ENCODE measurements at regions not wholly inside any gene's neighbourhood (a gene's known extent, or its start where the extent isn't known, plus 50 kb on each side); places are given as distances from the start of the nearest gene placed in this dataset.

DNA sequence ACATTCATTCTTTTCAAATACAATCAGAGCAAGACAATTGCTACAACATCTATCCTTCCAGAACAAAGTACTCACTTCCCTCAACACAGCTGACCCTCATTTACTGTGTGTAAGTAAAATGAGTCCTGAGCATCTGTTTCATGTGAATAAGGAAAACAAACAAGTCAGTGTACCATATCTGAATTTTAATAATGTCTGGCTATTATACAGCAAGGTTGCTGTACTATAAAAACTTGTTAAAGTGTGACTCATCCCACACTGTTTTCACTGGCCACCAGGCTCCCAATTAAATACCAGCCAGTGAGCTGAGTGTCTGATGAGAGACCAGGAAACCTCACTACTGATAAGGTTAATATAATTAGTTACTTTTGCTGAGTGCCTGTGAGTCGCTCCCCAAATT lies 339.8 kb downstream of the AGTPBP1 start:
- ATAC-seq (no peak), DNase-seq (no peak)
- Histone ChIP-seq H3K9me3 (no peaks in the 10 kb centered on the region), H3K4me3 (no peak overlapping the region), H3K4me1 (no peaks in the 10 kb centered on the region), H3K36me3 (no peaks in the 10 kb centered on the region), H3K27ac (no peak overlapping the region), H3K27me3 (no peaks in the 10 kb centered on the region)
- TF ChIP-seq, protein P1, sequence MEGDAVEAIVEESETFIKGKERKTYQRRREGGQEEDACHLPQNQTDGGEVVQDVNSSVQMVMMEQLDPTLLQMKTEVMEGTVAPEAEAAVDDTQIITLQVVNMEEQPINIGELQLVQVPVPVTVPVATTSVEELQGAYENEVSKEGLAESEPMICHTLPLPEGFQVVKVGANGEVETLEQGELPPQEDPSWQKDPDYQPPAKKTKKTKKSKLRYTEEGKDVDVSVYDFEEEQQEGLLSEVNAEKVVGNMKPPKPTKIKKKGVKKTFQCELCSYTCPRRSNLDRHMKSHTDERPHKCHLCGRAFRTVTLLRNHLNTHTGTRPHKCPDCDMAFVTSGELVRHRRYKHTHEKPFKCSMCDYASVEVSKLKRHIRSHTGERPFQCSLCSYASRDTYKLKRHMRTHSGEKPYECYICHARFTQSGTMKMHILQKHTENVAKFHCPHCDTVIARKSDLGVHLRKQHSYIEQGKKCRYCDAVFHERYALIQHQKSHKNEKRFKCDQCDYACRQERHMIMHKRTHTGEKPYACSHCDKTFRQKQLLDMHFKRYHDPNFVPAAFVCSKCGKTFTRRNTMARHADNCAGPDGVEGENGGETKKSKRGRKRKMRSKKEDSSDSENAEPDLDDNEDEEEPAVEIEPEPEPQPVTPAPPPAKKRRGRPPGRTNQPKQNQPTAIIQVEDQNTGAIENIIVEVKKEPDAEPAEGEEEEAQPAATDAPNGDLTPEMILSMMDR (IDR thresholded peaks at IDR 0.05), result no peak
- intact Hi-C loops (cut with DNase I), result no loop called here

DNA sequence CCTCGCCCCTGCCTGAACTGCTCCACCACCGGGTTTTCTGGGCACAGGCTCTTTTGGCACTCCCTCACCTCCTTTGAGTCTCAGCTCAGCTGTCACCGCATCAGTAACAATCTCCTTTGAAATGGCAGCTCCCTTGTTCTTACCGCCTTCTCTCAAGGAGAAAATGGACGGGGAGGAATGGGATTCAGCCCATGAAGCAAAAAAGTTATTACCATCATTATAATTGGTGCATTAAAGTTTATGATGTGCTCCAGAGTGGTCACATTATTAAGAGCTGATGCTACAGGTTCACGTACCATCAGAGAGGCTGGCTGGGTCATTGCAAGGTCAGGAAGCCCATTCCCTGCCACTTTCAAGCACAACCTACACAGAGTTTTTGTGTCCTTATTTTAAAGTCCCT lies 344.7 kb downstream of the AGTPBP1 start:
- TF ChIP-seq, protein P1 (IDR thresholded peaks at IDR 0.05), result no peak
- H3K9me3 ChIP-seq, result no peaks in the 10 kb centered on the region
- ATAC-seq (no peak), DNase-seq (no peak)
- H3K4me1 ChIP-seq, result no peaks in the 10 kb centered on the region
- H3K4me3 ChIP-seq, result no peak overlapping the region
- intact Hi-C loops (cut with DNase I), result no loop called here
- H3K27me3 ChIP-seq, result no peaks in the 10 kb centered on the region
- no peaks in the 10 kb centered on the region for H3K36me3 ChIP-seq
- no peak overlapping the region for H3K27ac ChIP-seq

DNA sequence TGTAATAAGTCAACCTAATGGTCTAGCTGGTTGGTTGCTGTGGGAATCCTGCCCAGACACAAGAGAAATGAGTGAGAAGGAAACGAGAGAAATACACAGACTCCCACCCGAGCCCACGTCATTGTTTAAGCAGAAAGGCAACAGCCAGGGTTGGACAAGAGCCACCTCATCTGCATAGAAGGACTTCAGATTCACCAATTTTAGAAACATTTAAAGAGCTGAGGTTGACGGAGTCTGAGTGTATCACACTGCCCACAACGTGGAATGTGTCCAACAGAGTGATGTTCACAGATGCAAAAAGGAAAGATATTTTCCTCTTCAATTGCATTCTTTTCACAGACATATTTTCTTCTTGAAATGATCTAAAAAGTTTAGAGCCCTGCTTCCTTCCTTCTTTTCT lies 349.5 kb downstream of the AGTPBP1 start:
- intact Hi-C loops (cut with DNase I), result no loop called here
- no peak for DNase-seq
- H3K9me3 ChIP-seq, result no peaks in the 10 kb centered on the region
- no peaks in the 10 kb centered on the region for H3K36me3 ChIP-seq
- TF ChIP-seq, protein P1 (IDR thresholded peaks at IDR 0.05), result no peak
- no peak for ATAC-seq
- H3K4me1 ChIP-seq, result no peaks in the 10 kb centered on the region
- H3K4me3 ChIP-seq, result no peak overlapping the region
- no peaks in the 10 kb centered on the region for H3K27me3 ChIP-seq
- no peak overlapping the region for H3K27ac ChIP-seq

DNA sequence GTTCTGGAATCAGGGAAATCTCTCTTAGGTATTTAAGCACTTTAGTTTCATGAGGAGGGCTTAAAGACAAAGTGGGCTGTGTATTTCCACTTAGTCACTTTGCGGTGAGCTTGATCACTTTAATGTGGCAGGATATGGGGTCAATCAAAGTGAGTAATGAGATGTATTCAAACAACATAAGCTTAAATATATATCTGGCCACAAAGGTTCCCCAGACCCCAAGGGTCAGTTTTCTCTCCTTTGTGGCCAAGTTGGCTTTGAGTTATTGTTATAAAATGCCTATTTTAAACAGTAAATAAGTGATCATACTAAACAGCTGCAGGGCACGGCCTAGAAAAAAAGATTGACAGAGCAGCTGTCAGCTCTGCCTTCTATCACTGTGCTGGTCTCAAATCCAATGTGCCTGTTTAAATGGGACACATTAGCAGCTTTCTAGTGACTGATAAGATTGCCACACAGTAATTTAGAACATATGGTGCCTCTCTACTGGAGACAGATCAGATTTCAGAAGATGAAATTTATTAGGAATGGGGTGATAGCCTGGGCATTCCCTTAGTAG lies 363.9 kb downstream of the AGTPBP1 start:
- Histone ChIP-seq H3K27me3 (no peaks in the 10 kb centered on the region), H3K9me3 (no peaks in the 10 kb centered on the region), H3K4me3 (no peak overlapping the region), H3K36me3 (no peaks in the 10 kb centered on the region), H3K27ac (no peak overlapping the region), H3K4me1 (no peaks in the 10 kb centered on the region)
- ATAC-seq (no peak), DNase-seq (no peak)
- TF ChIP-seq, protein P1 (IDR thresholded peaks at IDR 0.05), result no peak
- intact Hi-C loops (cut with DNase I), result no loop called here

DNA sequence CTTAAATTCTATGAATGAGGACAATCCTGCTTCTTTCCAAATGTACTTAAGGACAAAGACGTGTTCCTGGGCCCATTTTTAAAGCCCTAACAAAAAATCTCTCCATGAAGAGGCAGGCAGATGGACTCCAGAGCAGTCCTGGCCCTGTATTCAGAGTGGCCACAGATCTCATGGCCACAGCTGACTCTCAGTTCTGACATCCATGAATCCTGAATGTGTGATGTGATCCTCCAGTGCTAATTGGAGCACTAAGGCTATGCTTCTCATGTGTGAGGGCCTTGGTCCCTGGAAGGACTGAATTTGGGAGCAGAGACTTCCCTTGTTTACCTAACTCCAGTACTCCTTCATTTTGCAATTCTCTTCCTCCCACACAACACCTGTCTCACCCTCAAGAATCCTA lies 373.0 kb downstream of the AGTPBP1 start:
- no peak overlapping the region for H3K4me3 ChIP-seq
- no peak for ATAC-seq
- intact Hi-C loops (cut with DNase I), result no loop called here

More for the DNA sequence above, 373.0 kb downstream of the AGTPBP1 start:
- Histone ChIP-seq H3K27me3 (no peaks in the 10 kb centered on the region), H3K9me3 (no peaks in the 10 kb centered on the region), H3K4me1 (no peaks in the 10 kb centered on the region), H3K36me3 (no peaks in the 10 kb centered on the region), H3K27ac (no peak overlapping the region)
- DNase-seq, result no peak
- TF ChIP-seq, protein P1 (IDR thresholded peaks at IDR 0.05), result no peak
